A549 (cell line): ENCODE measurements at regions not wholly inside any gene's neighbourhood (a gene's known extent, or its start where the extent isn't known, plus 50 kb on each side); places are given as distances from the start of the nearest gene placed in this dataset.

Source experiments
- CHD2 ChIP-seq: fragments of 150-350 bp; IDR thresholded peaks from 2 replicates; pipeline ENCODE4 v1.6.1; 2014; ENCODE audit warnings: low read length; ENCODE audit not compliant: partially characterized antibody
- CTCF ChIP-seq: fragments of >200 bp; sonication (Bioruptor Twin); formaldehyde crosslinking; IDR thresholded peaks from 3 replicates; pipeline ENCODE4 v1.5.1; 2016
- MAZ ChIP-seq: fragments of 150-350 bp; IDR thresholded peaks from 2 replicates; pipeline ENCODE4 v1.6.1; 2014; ENCODE audit warnings: antibody characterized with exemption, low read depth, low read length, borderline replicate concordance
- POLR2A ChIP-seq: IDR thresholded peaks from 2 replicates; pipeline ENCODE4 v1.6.1; 2012; ENCODE audit warnings: mild to moderate bottlenecking, low read length

GRCh38 chr14:103282932-103283331, 51.1 kb upstream of the EIF5 start:
- TF ChIP-seq CTCF (no peak), CHD2 (no peak), POLR2A (no peak), MAZ (no peak)
